Activated naive CD4-positive, alpha-beta T cell treated with anti-CD3 and anti-CD28 coated beads, Interleukin-2, amount 10 ng/mL, durations not matched to agents 7 days and 5 days (primary cell): ENCODE measurements at regions not wholly inside any gene's neighbourhood (a gene's known extent, or its start where the extent isn't known, plus 50 kb on each side); places are given as distances from the start of the nearest gene placed in this dataset.

ENCODE experiments used
- CTCF ChIA-PET: fragments of 350-600 bp; sonication (Branson Sonifier 250); formaldehyde crosslinking; loops from one replicate; lab custom pipeline; 2021; ENCODE audit warnings: antibody characterized with exemption; lab: Charles Lee
- DNase-seq: peaks from one replicate; pipeline ENCODE4 v3.0.0-alpha.2; 2020
- H3K27ac Mint-ChIP-seq: one replicate; pipeline ENCODE4 v1.8.0; 2021; ENCODE audit warnings: mild to moderate bottlenecking, moderate library complexity, mixed read lengths
- H3K27me3 Mint-ChIP-seq: one replicate; pipeline ENCODE4 v1.8.0; 2021; ENCODE audit warnings: mild to moderate bottlenecking, mixed read lengths
- H3K36me3 Mint-ChIP-seq: one replicate; pipeline ENCODE4 v1.8.0; 2021; ENCODE audit warnings: mixed read lengths
- H3K4me1 Mint-ChIP-seq: one replicate; pipeline ENCODE4 v1.8.0; 2021; ENCODE audit warnings: mixed read lengths
- H3K4me3 Mint-ChIP-seq: one replicate; pipeline ENCODE4 v1.8.0; 2021; ENCODE audit warnings: mild to moderate bottlenecking, moderate library complexity, mixed read lengths
- H3K9me3 Mint-ChIP-seq: one replicate; pipeline ENCODE4 v1.8.0; 2021; ENCODE audit warnings: mixed read lengths

DNA sequence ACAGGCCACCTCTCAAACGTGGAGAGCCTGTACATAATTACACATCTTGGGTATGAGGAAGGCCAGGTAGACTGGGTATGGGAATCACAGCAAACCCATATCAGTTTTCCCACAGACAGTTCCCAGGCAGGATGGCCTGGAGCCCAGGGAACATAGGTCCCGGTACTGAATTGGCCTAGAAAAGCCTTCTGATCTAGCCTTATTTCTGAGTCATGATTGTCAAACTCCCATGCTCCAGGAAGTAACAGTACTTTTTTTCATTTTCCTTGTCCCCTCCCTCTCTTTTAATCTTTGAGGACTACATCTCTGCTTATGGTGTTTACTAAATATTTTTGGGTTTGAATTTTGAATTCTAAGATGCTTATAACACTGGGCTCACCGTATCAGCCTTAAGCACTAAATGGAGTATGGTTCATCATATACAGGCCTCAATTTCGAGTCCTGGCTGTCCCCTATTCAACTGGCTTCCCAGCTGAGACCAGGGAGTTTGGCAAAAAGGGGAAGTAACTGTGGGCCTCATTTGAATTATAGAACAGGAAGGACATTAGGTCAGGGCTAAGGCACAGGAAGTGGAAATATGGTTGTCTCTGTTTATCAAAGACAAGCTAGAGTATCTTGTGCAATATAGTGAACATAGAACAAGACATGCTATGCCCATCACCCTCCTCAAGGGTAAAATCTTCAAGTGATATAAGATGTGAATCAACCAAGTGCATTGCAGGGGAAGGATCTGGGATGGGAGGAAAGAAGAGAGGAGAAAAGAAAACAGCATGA, 494.6 kb downstream of the NTRK3 start:
- H3K9me3 Mint-ChIP-seq = peaks cover 12% of the 10 kb centered on the region
- H3K27ac Mint-ChIP-seq = peak overlapping the region; percentile 43
- peaks cover 15% of the 10 kb centered on the region for H3K4me1 Mint-ChIP-seq
- CTCF ChIA-PET = no interaction called here
- DNase-seq = no peak
- peaks cover 9% of the 10 kb centered on the region for H3K36me3 Mint-ChIP-seq
- H3K27me3 Mint-ChIP-seq = no peaks in the 10 kb centered on the region
- H3K4me3 Mint-ChIP-seq = no peak overlapping the region

DNA sequence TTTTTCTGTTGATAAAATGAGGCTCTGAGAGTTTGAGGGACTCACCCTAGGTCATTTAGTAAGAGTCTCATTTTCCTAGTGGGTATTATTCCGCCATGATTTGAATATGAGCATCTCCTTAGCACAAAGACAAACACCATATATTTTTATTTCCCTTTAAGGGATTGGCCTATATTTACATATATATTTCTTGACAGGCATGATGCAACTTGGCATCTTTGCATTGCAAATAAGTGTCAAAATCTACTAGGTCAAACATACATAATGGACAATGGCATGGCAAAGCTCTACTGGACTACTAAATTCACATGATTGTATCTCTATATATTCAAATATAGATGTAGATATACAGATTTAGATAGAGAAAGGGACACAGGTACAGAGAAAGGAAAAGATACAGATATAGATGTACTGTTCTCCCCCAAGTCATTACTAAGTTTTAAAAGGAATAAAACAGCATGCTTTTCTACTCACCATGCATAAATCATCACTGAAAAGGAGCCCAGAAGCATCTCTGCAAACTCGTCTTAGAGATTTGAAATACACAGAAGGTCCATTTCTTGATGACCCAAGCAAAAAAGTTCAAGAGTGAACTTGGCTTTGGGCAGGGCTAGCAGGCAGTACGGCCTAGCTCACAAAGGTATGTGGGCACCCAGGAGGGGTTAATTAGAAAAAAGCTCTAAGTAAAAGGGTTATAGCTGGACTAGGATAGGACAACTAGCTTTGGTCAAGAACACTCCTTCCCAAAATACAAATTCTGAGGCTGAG, 495.8 kb downstream of the NTRK3 start:
- no peak for DNase-seq
- Mint-ChIP-seq H3K4me1 (peaks cover 15% of the 10 kb centered on the region), H3K36me3 (peaks cover 9% of the 10 kb centered on the region), H3K27me3 (no peaks in the 10 kb centered on the region), H3K27ac (no peak overlapping the region), H3K9me3 (peaks cover 12% of the 10 kb centered on the region), H3K4me3 (no peak overlapping the region)
- CTCF ChIA-PET = no interaction called here

DNA sequence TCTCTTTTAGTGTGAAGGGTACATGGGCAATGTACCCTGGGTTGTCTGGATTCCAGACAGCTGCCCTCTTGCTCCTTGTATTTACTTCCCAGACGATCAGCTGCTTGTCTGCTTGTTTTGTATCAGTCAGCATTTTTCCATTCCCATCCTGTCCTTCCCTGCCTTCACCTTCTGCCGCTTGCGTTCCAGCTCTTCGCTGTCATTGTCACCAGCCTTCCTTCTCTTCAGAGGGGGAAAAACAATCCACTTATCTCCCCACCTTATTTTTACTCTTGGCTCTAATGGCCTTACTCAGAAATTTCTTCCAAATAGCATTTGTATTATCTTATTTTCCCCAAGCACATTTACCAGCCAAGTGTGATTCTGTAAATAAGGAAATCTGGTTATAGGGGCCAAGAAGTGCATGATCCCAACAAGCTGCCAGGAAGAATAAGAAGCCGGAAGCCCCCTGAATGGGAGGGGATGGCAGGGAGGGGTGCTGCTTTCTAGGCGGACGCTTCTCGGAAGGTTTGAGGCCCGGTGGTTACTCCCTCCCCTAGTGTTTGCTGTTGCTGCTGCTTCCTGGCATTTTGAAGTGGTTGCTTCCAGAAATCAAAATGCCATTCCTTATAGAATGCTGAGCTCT, 497.6 kb downstream of the NTRK3 start:
- H3K36me3 Mint-ChIP-seq = peaks cover 9% of the 10 kb centered on the region
- H3K27me3 Mint-ChIP-seq = no peaks in the 10 kb centered on the region

GRCh38 chr15:87757084-87757483, 499.5 kb downstream of the NTRK3 start:
- DNase-seq = no peak
- H3K9me3 Mint-ChIP-seq = peaks cover 7% of the 10 kb centered on the region
- no peak overlapping the region for H3K27ac Mint-ChIP-seq
- peaks cover 9% of the 10 kb centered on the region for H3K4me1 Mint-ChIP-seq
- peaks cover 5% of the 10 kb centered on the region for H3K27me3 Mint-ChIP-seq
- peaks cover 6% of the 10 kb centered on the region for H3K36me3 Mint-ChIP-seq
- CTCF ChIA-PET = no interaction called here
- no peak overlapping the region for H3K4me3 Mint-ChIP-seq

More for the DNA sequence above, 497.6 kb downstream of the NTRK3 start:
- Mint-ChIP-seq H3K4me3 (no peak overlapping the region), H3K27ac (no peak overlapping the region), H3K9me3 (peaks cover 12% of the 10 kb centered on the region), H3K4me1 (peaks cover 15% of the 10 kb centered on the region)
- no peak for DNase-seq
- CTCF ChIA-PET = no interaction called here

- H3K27ac Mint-ChIP-seq = no peak overlapping the region
- no peaks in the 10 kb centered on the region for H3K4me1 Mint-ChIP-seq
- no peaks in the 10 kb centered on the region for H3K9me3 Mint-ChIP-seq
- peaks cover 5% of the 10 kb centered on the region for H3K27me3 Mint-ChIP-seq
- H3K4me3 Mint-ChIP-seq = no peak overlapping the region
- CTCF ChIA-PET = no interaction called here
- H3K36me3 Mint-ChIP-seq = no peaks in the 10 kb centered on the region
- DNase-seq = no peak
Measured at GRCh38 chr15:87756072-87756471, 500.5 kb downstream of the NTRK3 start.

DNA sequence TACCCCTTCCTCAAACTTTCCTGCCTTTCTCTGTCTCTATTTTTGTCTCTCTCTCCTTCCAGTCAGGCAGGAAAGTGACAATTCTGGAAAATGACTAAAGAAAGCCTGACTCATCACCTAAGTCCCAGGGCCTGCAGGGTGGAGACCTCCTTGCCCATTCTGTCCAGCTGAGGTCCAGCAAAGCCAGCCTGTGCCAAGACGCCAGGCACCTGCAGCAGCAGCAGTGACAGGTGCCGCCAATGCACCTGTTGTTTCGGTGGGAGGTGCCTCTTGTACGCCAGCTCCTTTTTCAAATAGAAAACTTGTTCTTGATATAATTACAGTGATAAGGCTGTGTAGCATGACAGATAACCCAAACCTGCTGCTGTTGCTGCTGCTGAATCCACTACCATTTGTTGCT, 501.3 kb downstream of the NTRK3 start:
- H3K4me3 Mint-ChIP-seq = no peak overlapping the region
- H3K27ac Mint-ChIP-seq = no peak overlapping the region
- no peaks in the 10 kb centered on the region for H3K9me3 Mint-ChIP-seq
- CTCF ChIA-PET = no interaction called here
- H3K4me1 Mint-ChIP-seq = no peaks in the 10 kb centered on the region
- peaks cover 5% of the 10 kb centered on the region for H3K27me3 Mint-ChIP-seq
- no peak for DNase-seq
- H3K36me3 Mint-ChIP-seq = no peaks in the 10 kb centered on the region

DNA sequence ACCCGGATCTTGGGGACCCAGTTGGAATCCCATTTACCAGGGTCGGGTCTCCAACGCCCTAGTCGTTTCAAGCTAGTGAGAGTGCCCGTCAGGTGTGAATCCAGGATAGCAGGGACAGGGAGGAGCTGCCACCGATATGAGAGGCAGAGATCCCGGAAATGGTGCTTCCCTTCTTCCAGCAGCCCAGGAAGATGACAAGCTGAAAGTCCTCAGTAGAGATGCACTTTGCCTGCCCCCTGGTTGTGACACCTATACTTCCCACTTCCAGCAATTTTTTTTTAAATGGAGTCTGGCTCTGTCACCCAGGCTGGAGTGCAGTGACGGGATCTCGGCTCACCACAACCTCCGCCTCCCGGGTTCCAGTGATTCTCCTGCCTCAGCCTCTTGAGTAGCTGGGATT, 503.0 kb downstream of the NTRK3 start:
- no peaks in the 10 kb centered on the region for H3K4me1 Mint-ChIP-seq
- H3K36me3 Mint-ChIP-seq = no peaks in the 10 kb centered on the region
- CTCF ChIA-PET = interaction anchor here (0.7 kb wide), 2 partner anchors 158 to 160 kb away, joined by 3 read pairs; no protein-coding TSS in a partner anchor
- H3K4me3 Mint-ChIP-seq = no peak overlapping the region
- peaks cover 5% of the 10 kb centered on the region for H3K27me3 Mint-ChIP-seq
- no peaks in the 10 kb centered on the region for H3K9me3 Mint-ChIP-seq
- no peak overlapping the region for H3K27ac Mint-ChIP-seq
- no peak for DNase-seq

GRCh38 chr15:87752250-87752951, 504.1 kb downstream of the NTRK3 start:
- Mint-ChIP-seq H3K36me3 (no peaks in the 10 kb centered on the region), H3K9me3 (no peaks in the 10 kb centered on the region), H3K4me3 (no peak overlapping the region), H3K27ac (no peak overlapping the region), H3K4me1 (no peaks in the 10 kb centered on the region), H3K27me3 (peaks cover 5% of the 10 kb centered on the region)
- CTCF ChIA-PET = no interaction called here
- no peak for DNase-seq

- Mint-ChIP-seq H3K4me1 (no peaks in the 10 kb centered on the region), H3K9me3 (no peaks in the 10 kb centered on the region)
Measured at GRCh38 chr15:87748483-87748882, 508.1 kb downstream of the NTRK3 start.

GRCh38 chr15:87747087-87747486, 509.5 kb downstream of the NTRK3 start:
- Mint-ChIP-seq H3K36me3 (no peaks in the 10 kb centered on the region), H3K27me3 (peaks cover 4% of the 10 kb centered on the region), H3K4me1 (no peaks in the 10 kb centered on the region), H3K27ac (no peak overlapping the region), H3K9me3 (no peaks in the 10 kb centered on the region), H3K4me3 (no peak overlapping the region)
- CTCF ChIA-PET = no interaction called here
- DNase-seq = no peak

More at GRCh38 chr15:87748483-87748882, 508.1 kb downstream of the NTRK3 start:
- no peak overlapping the region for H3K4me3 Mint-ChIP-seq
- no peaks in the 10 kb centered on the region for H3K36me3 Mint-ChIP-seq
- H3K27me3 Mint-ChIP-seq = peaks cover 5% of the 10 kb centered on the region
- no peak for DNase-seq
- no peak overlapping the region for H3K27ac Mint-ChIP-seq
- CTCF ChIA-PET = interaction anchor here (0.7 kb wide), 1 partner anchor 142 kb away, joined by 3 read pairs; no protein-coding TSS in a partner anchor

- no peak overlapping the region for H3K4me3 Mint-ChIP-seq
- CTCF ChIA-PET = no interaction called here
- DNase-seq = no peak
Measured at GRCh38 chr15:87746333-87746732, 510.2 kb downstream of the NTRK3 start.

DNA sequence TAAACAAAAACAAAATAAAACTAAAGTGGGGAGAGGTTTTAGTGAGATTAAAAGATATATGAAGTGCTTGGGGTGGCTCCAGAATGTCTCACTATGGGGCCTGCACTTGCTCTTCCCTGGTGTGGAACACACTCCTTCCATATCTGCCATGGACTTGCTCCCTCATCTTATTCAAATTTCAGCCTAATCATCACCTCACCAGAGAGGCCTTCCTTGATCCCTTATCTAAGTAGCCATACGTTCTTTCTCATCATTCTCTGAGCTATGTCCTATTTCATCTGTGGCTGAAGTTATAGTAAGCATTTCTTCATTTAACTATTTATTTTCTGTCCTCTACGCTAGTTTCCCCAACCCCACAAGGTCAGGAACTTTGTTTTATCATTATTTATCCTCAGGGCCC, 511.7 kb downstream of the NTRK3 start:
- no peak overlapping the region for H3K27ac Mint-ChIP-seq
- no peak overlapping the region for H3K4me3 Mint-ChIP-seq
- no peaks in the 10 kb centered on the region for H3K9me3 Mint-ChIP-seq
- H3K27me3 Mint-ChIP-seq = peaks cover 4% of the 10 kb centered on the region
- no peaks in the 10 kb centered on the region for H3K36me3 Mint-ChIP-seq
- CTCF ChIA-PET = no interaction called here
- no peaks in the 10 kb centered on the region for H3K4me1 Mint-ChIP-seq
- DNase-seq = no peak

More at GRCh38 chr15:87746333-87746732, 510.2 kb downstream of the NTRK3 start:
- Mint-ChIP-seq H3K4me1 (no peaks in the 10 kb centered on the region), H3K27me3 (peaks cover 4% of the 10 kb centered on the region), H3K27ac (no peak overlapping the region), H3K36me3 (no peaks in the 10 kb centered on the region), H3K9me3 (no peaks in the 10 kb centered on the region)

GRCh38 chr15:87743562-87743961, 513.0 kb downstream of the NTRK3 start:
- H3K4me3 Mint-ChIP-seq = no peak overlapping the region
- DNase-seq = no peak
- CTCF ChIA-PET = no interaction called here

GRCh38 chr15:87741350-87741749, 515.2 kb downstream of the NTRK3 start:
- peaks cover 14% of the 10 kb centered on the region for H3K4me1 Mint-ChIP-seq
- no peak overlapping the region for H3K4me3 Mint-ChIP-seq
- CTCF ChIA-PET = no interaction called here
- no peaks in the 10 kb centered on the region for H3K36me3 Mint-ChIP-seq
- no peak for DNase-seq
- H3K27me3 Mint-ChIP-seq = no peaks in the 10 kb centered on the region
- H3K27ac Mint-ChIP-seq = no peak overlapping the region
- H3K9me3 Mint-ChIP-seq = no peaks in the 10 kb centered on the region

More at GRCh38 chr15:87743562-87743961, 513.0 kb downstream of the NTRK3 start:
- no peaks in the 10 kb centered on the region for H3K36me3 Mint-ChIP-seq
- peaks cover 4% of the 10 kb centered on the region for H3K27me3 Mint-ChIP-seq
- no peaks in the 10 kb centered on the region for H3K4me1 Mint-ChIP-seq
- no peak overlapping the region for H3K27ac Mint-ChIP-seq
- no peaks in the 10 kb centered on the region for H3K9me3 Mint-ChIP-seq
